Liver (tissue), 7 donors: ENCODE measurements at regions not wholly inside any gene's neighbourhood (a gene's known extent, or its start where the extent isn't known, plus 50 kb on each side); places are given as distances from the start of the nearest gene placed in this dataset.

ENCODE experiments used
- DNase-seq: peaks from one replicate; pipeline ENCODE4 v3.0.0-alpha.2; 2017; ENCODE audit warnings: low spot score
- H3K27ac ChIP-seq, 2 donors: one replicate each; pipeline ENCODE4 v1.7.0; 2013; ENCODE audit warnings: inconsistent platforms in 2 of 2, low read length in 2 of 2, control low read depth in 1 of 2, low read depth in 1 of 2, mild to moderate bottlenecking in 1 of 2
- H3K27me3 ChIP-seq, 4 donors: one replicate each; pipeline versions ENCODE4 v1.6.1 to v1.7.0; 2013; ENCODE audit warnings: low read length in 3 of 4, inconsistent platforms in 1 of 4, mild to moderate bottlenecking in 1 of 4, moderate library complexity in 1 of 4; ENCODE audit not compliant: control insufficient read depth in 4 of 4, insufficient read depth in 4 of 4
- H3K36me3 ChIP-seq, 4 donors: one replicate each; pipeline versions ENCODE4 v1.6.1 to v1.7.0; 2013; ENCODE audit warnings: low read length in 3 of 4, mild to moderate bottlenecking in 3 of 4, low read depth in 1 of 4, moderate library complexity in 1 of 4; ENCODE audit not compliant: control insufficient read depth in 4 of 4, insufficient read depth in 3 of 4
- H3K4me1 ChIP-seq, 4 donors: one replicate each; pipeline versions ENCODE4 v1.6.1 to v1.7.0; 2013; ENCODE audit warnings: low read length in 3 of 4, mild to moderate bottlenecking in 3 of 4, moderate library complexity in 1 of 4; ENCODE audit not compliant: control insufficient read depth in 4 of 4, insufficient read depth in 4 of 4
- H3K4me3 ChIP-seq, 3 donors: one replicate each; pipeline versions ENCODE4 v1.6.1 to v1.7.0; 2013; ENCODE audit warnings: low read length in 3 of 3, control low read depth in 1 of 3, low read depth in 1 of 3, mild to moderate bottlenecking in 1 of 3
- H3K9ac ChIP-seq, 2 donors: one replicate each; pipeline ENCODE4 v1.7.0; 2013; ENCODE audit warnings: low read length in 2 of 2, mild to moderate bottlenecking in 2 of 2, moderate library complexity in 2 of 2, control low read depth in 1 of 2, low read depth in 1 of 2
- H3K9me3 ChIP-seq, 4 donors: one replicate each; pipeline versions ENCODE4 v1.6.1 to v1.7.0; 2013; ENCODE audit warnings: low read length in 3 of 4; ENCODE audit not compliant: control insufficient read depth in 4 of 4
- EGR1 ChIP-seq, 2 donors: IDR thresholded peaks; 2 replicates each; pipeline ENCODE4 v1.6.1; 2016 to 2018; ENCODE audit warnings: antibody characterized with exemption in 2 of 2, low read depth in 2 of 2
- HNF4G ChIP-seq: IDR thresholded peaks from 2 replicates; pipeline ENCODE4 v1.6.1; 2016; ENCODE audit warnings: antibody characterized with exemption
- JUND ChIP-seq, 2 donors: IDR thresholded peaks; 2 replicates each; pipeline ENCODE4 v1.6.1; 2016; ENCODE audit warnings: antibody characterized with exemption in 2 of 2
- RAD21 ChIP-seq, 2 donors: IDR thresholded peaks; 2 replicates each; pipeline ENCODE4 v1.6.1; 2016; ENCODE audit warnings: antibody characterized with exemption in 2 of 2, mild to moderate bottlenecking in 2 of 2
- SP1 ChIP-seq: IDR thresholded peaks from 2 replicates; pipeline ENCODE4 v1.6.1; 2018; ENCODE audit warnings: antibody characterized with exemption, mild to moderate bottlenecking
- YY1 ChIP-seq: IDR thresholded peaks from 2 replicates; pipeline ENCODE4 v1.6.1; 2016; ENCODE audit warnings: antibody characterized with exemption, mild to moderate bottlenecking
- WGBS: extraction: QIAGEN DNeasy Blood & Tissue Kit; methylation state at CpG from one replicate; pipeline ENCODE4 v1.1.7; 2013; 5-methylcytosine and 5-hydroxymethylcytosine counted together
- TF ChIP-seq, protein P1 (sequence below): IDR thresholded peaks from 2 replicates; pipeline ENCODE4 v1.6.1; 2016; ENCODE audit warnings: antibody characterized with exemption, mild to moderate bottlenecking
- TF ChIP-seq, protein P2 (sequence below): IDR thresholded peaks from 2 replicates; pipeline ENCODE4 v1.6.1; 2016; ENCODE audit warnings: antibody characterized with exemption
- donor health status: healthy.
- donor health status: healthy.
- donor health status: healthy.
- donor health status: healthy.

DNA sequence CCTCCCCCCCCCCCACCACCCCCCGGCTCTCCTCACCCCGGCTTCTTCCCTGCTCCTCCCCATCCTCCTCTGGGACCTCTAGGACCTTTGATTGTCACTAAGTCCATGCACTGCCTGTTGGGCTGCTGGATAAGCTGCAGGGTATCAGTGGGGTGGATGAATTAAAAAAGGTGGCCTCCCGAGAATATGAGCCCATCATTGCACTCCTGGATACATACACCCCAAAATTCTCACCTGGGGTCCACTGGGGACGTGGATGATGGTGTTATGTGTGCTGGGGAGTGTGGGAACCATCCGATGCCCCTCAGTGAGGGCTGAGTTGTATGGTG lies 88.8 kb downstream of the IRF8 start:
- H3K9ac ChIP-seq = no peak overlapping the region
- H3K36me3 ChIP-seq = no peaks in the 10 kb centered on the region
- DNase-seq = no peak
- WGBS = 31% methylated on average over 5 of the region's 5 CpGs
- H3K27ac ChIP-seq = no peak overlapping the region
- H3K27me3 ChIP-seq = no peaks in the 10 kb centered on the region
- H3K9me3 ChIP-seq = no peaks in the 10 kb centered on the region
- peaks cover 0 to 13% (median 6%) of the 10 kb centered on the region in 4 donors for H3K4me1 ChIP-seq
- TF ChIP-seq YY1 = no peak
- H3K4me3 ChIP-seq = no peak overlapping the region

DNA sequence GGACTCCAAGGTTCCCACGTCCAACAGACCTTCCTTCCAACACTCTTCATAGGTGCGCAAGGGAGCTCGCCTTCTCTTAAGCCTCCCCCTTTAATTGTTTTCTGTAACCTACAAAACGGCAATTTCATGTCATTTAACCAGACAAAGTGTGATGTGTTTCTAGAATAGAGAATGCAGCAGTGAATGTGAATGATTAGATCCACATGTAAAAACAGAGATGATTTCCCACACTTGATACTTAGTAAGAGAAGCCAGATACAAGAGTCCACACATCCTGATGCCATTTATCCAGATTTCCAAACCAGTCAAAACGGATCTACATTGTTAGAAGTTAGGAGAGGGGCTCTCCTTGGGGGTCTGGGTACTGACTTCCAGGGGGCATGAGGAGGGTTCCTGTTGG lies 89.3 kb downstream of the IRF8 start:
- H3K27me3 ChIP-seq = no peaks in the 10 kb centered on the region
- H3K36me3 ChIP-seq = no peaks in the 10 kb centered on the region
- WGBS = 78% methylated on average over 5 of the region's 5 CpGs
- H3K27ac ChIP-seq = no peak overlapping the region
- no peak for DNase-seq
- TF ChIP-seq HNF4G (no peak), SP1 (no peak), JUND (IDR thresholded peaks at IDR 0.05) (no peak), EGR1 (IDR thresholded peaks at IDR 0.05; ENCODE audit: low read depth in 2 of 2) (no peak)
- TF ChIP-seq, protein P1, sequence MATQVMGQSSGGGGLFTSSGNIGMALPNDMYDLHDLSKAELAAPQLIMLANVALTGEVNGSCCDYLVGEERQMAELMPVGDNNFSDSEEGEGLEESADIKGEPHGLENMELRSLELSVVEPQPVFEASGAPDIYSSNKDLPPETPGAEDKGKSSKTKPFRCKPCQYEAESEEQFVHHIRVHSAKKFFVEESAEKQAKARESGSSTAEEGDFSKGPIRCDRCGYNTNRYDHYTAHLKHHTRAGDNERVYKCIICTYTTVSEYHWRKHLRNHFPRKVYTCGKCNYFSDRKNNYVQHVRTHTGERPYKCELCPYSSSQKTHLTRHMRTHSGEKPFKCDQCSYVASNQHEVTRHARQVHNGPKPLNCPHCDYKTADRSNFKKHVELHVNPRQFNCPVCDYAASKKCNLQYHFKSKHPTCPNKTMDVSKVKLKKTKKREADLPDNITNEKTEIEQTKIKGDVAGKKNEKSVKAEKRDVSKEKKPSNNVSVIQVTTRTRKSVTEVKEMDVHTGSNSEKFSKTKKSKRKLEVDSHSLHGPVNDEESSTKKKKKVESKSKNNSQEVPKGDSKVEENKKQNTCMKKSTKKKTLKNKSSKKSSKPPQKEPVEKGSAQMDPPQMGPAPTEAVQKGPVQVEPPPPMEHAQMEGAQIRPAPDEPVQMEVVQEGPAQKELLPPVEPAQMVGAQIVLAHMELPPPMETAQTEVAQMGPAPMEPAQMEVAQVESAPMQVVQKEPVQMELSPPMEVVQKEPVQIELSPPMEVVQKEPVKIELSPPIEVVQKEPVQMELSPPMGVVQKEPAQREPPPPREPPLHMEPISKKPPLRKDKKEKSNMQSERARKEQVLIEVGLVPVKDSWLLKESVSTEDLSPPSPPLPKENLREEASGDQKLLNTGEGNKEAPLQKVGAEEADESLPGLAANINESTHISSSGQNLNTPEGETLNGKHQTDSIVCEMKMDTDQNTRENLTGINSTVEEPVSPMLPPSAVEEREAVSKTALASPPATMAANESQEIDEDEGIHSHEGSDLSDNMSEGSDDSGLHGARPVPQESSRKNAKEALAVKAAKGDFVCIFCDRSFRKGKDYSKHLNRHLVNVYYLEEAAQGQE = no peak
- TF ChIP-seq, protein P2, sequence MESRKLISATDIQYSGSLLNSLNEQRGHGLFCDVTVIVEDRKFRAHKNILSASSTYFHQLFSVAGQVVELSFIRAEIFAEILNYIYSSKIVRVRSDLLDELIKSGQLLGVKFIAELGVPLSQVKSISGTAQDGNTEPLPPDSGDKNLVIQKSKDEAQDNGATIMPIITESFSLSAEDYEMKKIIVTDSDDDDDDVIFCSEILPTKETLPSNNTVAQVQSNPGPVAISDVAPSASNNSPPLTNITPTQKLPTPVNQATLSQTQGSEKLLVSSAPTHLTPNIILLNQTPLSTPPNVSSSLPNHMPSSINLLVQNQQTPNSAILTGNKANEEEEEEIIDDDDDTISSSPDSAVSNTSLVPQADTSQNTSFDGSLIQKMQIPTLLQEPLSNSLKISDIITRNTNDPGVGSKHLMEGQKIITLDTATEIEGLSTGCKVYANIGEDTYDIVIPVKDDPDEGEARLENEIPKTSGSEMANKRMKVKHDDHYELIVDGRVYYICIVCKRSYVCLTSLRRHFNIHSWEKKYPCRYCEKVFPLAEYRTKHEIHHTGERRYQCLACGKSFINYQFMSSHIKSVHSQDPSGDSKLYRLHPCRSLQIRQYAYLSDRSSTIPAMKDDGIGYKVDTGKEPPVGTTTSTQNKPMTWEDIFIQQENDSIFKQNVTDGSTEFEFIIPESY = no peak
- H3K4me3 ChIP-seq = no peak overlapping the region
- H3K4me1 ChIP-seq = peaks cover 0 to 13% (median 6%) of the 10 kb centered on the region in 4 donors
- no peak overlapping the region for H3K9ac ChIP-seq
- H3K9me3 ChIP-seq = no peaks in the 10 kb centered on the region

DNA sequence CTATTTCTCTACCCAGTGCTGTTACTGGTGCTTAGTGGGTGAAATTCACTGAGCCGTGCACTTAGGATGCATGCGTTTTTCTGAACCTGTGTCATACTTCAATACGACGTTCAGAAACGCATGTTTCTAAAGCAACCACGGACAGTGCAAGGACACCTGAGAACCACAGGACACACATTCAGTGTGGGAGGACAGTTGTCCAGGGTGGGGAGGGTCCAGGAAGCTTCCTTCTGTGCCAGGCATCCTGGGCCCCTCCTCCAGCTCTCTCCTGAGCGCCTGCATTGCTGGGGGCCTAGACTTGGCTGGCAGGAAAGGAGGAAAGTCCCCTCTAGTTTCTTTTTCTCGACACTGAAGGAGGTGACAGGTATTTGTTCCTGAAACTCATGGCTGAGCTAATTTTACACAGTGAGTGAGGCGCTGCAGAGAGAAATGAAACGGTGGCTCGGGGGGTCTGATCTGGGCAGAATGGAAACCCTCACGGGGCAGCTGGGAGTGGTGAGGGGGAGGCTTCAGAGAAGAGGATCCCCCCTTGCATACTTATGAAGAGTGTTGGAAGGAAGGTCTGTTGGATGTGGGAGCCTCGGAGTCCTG lies 89.9 kb downstream of the IRF8 start:
- H3K4me1 ChIP-seq = peaks cover 0 to 11% (median 6%) of the 10 kb centered on the region in 4 donors
- no peak overlapping the region for H3K27ac ChIP-seq
- H3K27me3 ChIP-seq = no peaks in the 10 kb centered on the region
- TF ChIP-seq JUND (IDR thresholded peaks at IDR 0.05) (no peak), RAD21 (IDR thresholded peaks at IDR 0.05) (no peak)
- TF ChIP-seq, protein P1 = no peak
- no peak overlapping the region for H3K4me3 ChIP-seq
- H3K36me3 ChIP-seq = no peaks in the 10 kb centered on the region
- 76% methylated on average over 13 of the region's 13 CpGs for WGBS
- H3K9ac ChIP-seq = no peak overlapping the region
- no peaks in the 10 kb centered on the region for H3K9me3 ChIP-seq
- DNase-seq = no peak
